Gastrocnemius medialis (tissue), 4 donors: ENCODE measurements at regions not wholly inside any gene's neighbourhood (a gene's known extent, or its start where the extent isn't known, plus 50 kb on each side); places are given as distances from the start of the nearest gene placed in this dataset.

Source experiments
- POLR2A ChIP-seq, 2 donors: fragments of 450-650 bp; IDR thresholded peaks; one replicate each; pipeline ENCODE4 v1.6.1; 2017; ENCODE audit warnings: antibody characterized with exemption in 2 of 2, mild to moderate bottlenecking in 2 of 2, moderate library complexity in 2 of 2
- TF ChIP-seq, protein P1 (sequence below), 5 experiments: fragments of 450-650 bp in 3 of 5; fragments of 200-600 bp in 2 of 5; sonication (generic) in 2 of 5; IDR thresholded peaks in 4 of 5; conservative IDR thresholded peaks in 1 of 5; 1 replicate in 4 of 5; 2 replicates in 1 of 5; pipeline ENCODE4 v1.5.1; 2016 to 2019; ENCODE audit warnings: antibody characterized with exemption in 5 of 5, mild to moderate bottlenecking in 3 of 5, moderate library complexity in 3 of 5

DNA sequence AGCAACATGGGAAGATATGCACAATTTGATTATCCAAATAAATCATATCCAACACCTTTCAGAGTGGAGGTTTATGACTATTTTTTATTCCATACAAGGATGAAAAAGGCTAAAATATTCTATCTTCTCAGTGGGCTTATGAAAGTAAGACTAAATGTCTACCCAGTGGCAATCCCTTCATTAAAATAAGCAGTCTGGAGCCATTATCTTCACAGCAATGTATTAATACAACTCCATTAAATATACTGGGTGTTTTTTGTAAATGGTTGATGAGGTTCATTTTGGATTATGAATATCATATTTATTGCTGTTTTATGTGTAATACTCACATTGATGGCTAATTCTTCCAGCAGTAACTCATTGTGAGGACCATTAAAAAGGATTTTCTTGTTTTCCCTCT, 352.7 kb upstream of the SOX11 start:
- TF ChIP-seq, protein P1, sequence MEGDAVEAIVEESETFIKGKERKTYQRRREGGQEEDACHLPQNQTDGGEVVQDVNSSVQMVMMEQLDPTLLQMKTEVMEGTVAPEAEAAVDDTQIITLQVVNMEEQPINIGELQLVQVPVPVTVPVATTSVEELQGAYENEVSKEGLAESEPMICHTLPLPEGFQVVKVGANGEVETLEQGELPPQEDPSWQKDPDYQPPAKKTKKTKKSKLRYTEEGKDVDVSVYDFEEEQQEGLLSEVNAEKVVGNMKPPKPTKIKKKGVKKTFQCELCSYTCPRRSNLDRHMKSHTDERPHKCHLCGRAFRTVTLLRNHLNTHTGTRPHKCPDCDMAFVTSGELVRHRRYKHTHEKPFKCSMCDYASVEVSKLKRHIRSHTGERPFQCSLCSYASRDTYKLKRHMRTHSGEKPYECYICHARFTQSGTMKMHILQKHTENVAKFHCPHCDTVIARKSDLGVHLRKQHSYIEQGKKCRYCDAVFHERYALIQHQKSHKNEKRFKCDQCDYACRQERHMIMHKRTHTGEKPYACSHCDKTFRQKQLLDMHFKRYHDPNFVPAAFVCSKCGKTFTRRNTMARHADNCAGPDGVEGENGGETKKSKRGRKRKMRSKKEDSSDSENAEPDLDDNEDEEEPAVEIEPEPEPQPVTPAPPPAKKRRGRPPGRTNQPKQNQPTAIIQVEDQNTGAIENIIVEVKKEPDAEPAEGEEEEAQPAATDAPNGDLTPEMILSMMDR (IDR thresholded peaks at IDR 0.05 in 4 of 5, conservative IDR thresholded peaks at IDR 0.05 in 1 of 5), result no peak
- TF ChIP-seq POLR2A (IDR thresholded peaks at IDR 0.05), result no peak
